ENCODE measurements at regions not wholly inside any gene's neighbourhood (a gene's known extent, or its start where the extent isn't known, plus 50 kb on each side); places are given as distances from the start of the nearest gene placed in this dataset.
"Not testable (repeated sequence)": the region's sequence is repeated elsewhere in the genome, so short reads cannot be mapped to it uniquely, and the experiment has no call there.

DNA sequence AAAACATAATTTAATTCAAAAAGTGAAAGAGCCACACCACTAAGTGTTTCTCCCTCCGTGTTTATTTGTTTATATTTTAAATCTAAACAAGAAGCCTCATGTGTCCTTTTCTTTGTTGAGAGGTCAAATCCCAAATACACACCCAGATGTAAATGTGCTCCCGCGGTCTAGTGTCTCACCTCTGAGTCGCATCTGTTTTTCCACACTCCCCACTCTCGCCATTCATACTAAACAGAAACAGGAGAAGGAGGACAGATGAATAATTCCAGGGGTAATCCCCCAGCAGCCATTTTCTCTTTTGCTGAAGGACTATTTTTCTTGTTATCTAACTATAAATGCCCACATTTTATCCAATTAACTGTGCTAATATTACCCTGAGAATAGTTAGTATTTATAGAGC, 361.6 kb upstream of the RIOK2 start:
- DNase-seq (ENCODE audit: low read depth) = no peak

DNA sequence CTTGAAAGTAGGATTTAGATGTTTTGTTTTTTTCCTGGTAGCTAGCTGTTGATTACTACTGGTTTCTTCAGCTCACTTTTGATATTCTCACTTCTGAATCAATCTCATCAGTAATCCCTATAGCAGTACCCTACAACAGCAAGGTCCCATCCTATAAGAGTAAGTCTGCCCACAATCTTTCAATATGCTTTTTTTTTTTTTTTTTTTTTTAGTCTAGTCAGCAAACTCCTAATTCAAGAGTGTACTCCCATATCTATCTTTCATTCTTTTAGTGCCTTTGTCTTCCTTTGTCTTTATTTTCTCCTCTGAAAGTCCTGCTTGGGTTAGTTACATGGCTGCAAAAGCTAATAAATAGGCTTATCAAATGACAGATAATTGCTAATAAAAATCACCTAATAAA, 362.4 kb upstream of the RIOK2 start:
- no peak for DNase-seq (ENCODE audit: low read depth)

DNA sequence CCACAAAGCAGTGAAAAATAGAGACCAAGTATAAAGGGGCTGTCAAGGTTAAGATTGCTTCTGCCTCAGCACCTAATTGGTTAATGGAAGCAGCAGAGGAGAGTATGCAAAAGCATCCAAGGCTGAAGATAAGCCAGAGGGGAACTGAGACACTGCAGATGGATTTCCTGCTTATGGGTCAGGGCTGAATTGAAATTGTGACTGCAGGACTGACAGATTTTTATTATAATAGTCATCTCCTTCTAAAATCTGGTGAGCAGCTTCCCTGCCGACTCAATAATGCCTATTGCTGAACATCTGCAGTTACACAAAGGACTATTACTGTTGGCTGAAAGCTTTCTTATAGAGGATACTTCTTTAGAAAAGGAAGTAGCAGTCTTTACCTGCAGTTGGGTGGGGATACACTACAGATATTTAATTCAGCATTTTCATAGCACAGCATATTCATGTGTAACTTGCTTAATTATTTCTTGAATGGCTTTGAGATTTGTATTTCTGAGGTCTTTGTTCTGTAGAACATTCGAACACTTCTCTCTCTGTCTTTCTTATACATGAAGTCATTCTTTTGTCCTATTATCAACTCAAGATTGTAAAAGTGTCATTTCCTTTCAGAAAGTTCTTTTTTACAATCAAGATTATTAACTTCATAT, 363.0 kb upstream of the RIOK2 start:
- no peak for DNase-seq (ENCODE audit: low read depth)

DNA sequence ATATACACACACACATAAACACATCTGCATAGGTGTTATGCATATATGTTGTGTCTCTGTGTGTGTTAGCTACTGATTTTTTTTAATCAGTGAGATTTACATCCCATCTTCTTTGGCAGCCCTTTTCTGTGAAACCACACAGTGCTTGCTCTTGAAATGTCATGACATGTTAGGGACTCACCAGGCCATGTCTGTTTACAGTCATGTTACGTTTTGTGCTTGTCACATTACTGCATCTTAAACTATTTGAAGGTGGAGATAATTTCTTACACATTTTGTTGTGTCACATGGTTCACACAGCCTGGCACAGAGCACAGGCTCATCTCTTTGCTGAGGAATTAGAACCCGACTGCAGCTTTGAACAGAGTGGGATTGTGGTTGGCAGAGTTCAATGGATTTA, 364.4 kb upstream of the RIOK2 start:
- DNase-seq (ENCODE audit: low read depth) = no peak

- no peak for DNase-seq (ENCODE audit: low read depth)
Measured at GRCh38 chr5:97547999-97548738, 365.1 kb upstream of the RIOK2 start.

DNA sequence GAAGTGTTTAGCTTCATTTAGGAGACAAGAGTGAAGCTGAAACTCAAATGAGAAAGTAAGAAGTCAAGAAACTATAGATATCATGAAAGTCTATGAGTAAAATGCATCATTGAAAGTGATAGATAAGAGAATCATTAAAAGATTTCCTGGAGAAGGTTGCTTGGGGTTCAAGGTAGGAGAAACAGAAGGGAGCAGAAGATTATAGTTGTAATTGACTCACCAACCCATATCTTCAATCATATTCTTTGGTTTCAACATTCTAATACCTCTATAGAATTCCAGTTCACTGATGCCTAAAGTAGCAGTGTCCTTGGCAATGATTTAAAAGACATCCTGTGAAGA, 365.7 kb upstream of the RIOK2 start:
- DNase-seq (ENCODE audit: low read depth) = no peak

DNA sequence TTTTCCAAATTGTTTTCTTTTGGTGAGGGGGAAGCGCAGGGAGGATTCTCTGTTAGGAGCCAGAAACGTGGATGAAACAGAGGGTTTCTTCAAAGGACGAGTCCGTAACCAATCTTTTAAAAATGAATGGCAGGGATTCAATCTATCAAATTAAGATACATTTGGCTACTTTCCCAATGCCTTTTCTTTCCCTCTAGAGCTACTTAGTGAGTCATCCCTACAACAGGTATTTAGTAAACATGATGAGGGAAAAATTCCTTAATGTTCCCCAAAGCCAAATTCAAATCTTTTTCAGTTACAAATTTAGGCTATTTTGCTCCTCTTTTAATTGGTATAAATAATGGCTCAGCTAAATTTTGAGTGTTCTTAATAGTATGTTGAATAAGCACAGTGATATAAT, 366.4 kb upstream of the RIOK2 start:
- no peak for DNase-seq (ENCODE audit: low read depth)

- DNase-seq (ENCODE audit: low read depth) = no peak
Measured at GRCh38 chr5:97550164-97550563, 367.1 kb upstream of the RIOK2 start.

GRCh38 chr5:97550818-97551217, 367.8 kb upstream of the RIOK2 start:
- DNase-seq (ENCODE audit: low read depth) = no peak

DNA sequence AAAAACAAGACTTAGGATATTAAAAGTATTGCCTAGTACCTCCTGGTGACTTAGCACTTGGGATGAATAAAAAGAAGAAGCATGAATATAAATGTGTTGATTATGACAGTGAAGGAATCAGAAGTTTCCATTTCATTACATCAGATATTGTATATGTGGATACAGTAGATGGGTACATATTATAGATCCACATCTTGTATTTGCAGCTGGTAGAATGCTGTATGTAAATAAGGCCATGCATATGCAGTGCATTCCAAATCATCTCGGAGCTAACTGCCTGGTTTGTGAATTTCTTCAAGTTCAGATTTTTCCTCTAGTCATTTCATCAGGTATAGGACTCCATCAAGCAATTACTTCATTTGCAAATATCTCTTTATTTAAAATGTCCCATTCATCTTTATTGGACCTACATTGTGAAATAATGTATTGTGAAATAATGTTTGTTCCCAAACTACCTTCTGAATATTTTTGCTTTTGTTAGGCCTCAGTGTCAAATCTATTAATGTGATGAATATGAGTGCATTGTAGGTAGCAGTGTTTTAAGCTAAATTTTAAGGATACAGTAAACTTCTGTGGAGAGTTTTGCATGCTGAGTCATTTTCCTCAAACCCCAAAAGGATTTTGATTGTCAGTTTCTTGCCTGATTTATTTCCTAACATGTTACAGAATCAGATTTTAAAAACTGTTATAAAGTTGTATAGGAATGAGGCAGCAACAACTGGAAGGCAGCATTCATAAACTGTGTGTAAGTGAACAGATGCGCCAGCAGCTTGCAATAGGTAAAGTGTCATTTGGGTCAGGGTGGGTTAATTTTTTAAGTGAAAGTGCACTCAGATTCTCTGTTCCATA, 370.8 kb upstream of the RIOK2 start:
- DNase-seq (ENCODE audit: low read depth) = no peak

DNA sequence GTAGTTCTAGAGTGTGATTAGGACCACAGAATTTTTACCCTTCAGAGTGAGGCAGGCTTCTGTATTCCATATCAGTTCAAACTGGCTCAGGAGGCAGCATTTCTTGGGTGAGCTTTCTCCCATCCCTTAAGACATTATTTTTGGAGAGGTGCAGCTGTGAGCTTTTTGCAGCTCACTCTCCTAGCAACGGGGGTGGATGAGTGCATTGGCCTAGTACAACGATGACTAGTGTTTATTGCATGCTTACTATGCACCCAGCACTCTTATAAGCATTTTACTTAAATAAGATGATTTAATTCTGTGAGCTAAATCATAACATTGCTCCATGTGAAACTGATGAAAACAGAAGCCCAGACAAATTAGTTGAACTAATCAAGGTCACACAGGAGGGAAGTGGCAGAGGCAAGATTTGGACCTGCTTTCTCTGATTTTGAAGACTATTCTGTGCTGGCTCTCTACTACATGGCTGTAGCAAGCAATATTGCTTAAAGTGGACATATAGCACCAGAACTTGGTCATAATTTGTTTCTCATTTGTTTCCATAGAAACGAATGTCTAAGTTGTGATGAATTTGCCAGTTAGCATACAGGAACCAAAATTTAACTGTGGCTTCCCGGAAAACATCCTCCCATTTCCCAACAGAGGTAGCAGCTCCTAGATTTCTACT, 372.1 kb upstream of the RIOK2 start:
- DNase-seq (ENCODE audit: low read depth) = peak; percentile 59

- DNase-seq (ENCODE audit: low read depth) = no peak
Measured at GRCh38 chr5:97555644-97555981, 372.6 kb upstream of the RIOK2 start.

GRCh38 chr5:97559827-97560598, 377.0 kb upstream of the RIOK2 start:
- no peak for DNase-seq (ENCODE audit: low read depth)

- no peak for DNase-seq (ENCODE audit: low read depth)
Measured at GRCh38 chr5:97560599-97560993, 377.5 kb upstream of the RIOK2 start.

DNA sequence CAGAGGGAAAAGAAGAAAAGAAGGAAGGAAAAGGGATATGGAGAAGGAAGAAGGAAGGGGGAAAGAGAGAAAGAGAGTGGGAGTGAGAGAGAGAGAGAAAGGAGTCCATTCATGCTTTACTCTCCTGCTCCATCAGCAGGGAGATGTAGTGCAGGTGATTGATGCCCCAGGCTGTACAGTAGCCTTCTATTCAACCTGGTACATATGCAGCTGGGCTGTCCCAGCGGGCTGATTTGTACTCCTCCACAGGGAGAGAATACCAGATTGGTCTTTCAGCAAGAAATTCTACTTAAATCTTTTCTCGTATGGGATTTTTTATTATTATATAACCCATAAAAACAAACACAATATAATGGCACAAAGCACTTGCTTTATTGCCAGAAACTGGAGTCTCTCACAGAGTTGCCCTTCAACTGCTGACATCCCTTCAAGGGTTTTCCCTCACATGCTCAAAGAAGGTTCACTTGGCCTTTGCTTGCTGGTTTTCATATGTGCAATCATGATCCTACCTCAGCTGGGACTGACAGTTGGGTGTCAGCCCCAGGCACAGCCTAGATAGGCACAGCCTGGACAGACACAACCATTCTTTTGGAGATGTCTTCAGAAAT, 380.1 kb upstream of the RIOK2 start:
- DNase-seq (ENCODE audit: low read depth) = no peak

DNA sequence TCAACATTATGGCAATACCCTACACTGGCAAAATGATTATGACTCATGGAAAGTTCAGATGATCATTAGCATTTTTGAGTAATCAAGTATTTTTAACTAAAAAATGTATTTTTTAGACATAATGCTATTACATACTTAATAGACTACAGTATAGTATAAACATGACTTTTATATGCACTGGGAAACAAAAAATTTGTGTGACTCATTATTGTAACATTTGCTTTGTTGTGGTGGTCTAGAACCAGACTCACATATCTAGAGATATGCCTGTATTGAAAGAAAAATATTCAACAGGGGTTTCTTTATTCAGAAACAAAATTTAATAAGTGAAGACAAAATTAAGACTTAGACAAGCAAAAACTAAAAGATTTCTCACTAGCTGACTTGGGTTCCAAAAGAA, 385.3 kb upstream of the RIOK2 start:
- DNase-seq (ENCODE audit: low read depth) = no peak

DNA sequence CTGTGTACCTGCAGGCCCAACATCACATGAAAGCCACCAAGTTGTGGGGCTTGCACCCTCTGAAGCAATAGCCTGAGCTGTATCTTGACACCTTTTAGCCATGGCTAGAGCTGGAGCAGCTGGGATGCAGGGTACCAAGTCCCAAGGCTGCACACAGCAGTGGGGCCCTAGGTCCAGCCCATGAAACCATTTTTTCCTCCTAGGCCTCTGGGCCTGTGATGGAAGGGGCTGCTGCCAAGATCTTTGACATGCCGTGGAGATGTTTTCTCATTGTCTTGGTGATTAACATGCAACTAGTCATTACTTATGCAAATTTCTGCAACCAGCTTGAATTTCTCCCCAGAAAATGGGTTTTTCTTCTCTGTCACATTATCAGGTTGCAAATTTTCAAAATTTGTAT, 387.2 kb upstream of the RIOK2 start:
- no peak for DNase-seq (ENCODE audit: low read depth)

DNA sequence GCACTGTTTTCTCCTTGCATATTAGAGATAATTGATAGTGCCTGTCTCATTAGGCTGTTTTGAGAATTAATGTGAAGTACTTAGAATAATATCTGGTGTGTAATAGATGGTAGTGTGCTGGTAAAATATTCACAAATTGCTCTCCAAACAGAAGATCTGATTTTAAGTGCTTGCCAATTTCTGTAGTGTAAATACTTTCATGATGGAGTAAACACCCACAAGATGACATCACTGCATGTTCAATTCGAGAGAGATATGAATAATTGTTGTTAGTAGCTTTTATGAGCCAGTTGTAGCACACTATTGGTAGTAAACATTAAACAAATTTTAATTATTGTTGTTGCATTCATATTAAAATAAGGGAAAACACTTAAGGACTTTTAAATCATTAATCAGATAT, 392.3 kb upstream of the RIOK2 start:
- DNase-seq (ENCODE audit: low read depth) = no peak

DNA sequence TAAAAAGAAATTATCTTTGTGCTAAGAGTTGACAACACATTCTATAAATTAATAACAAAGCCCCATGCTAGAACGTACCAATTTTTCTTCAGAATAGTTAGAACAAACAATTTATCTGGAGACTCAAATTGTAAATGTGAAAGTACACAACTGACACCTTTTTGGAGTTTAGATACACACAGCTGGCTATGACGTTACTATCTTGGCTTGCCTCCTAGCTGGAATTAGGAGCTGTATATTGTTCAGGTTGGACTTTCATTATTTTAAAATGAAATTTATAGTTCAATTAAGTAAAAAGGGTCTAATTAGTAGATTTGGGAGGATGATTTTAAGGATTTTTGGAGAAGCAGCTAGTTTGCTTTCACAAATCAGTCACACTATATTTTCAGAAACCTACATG, 393.9 kb upstream of the RIOK2 start:
- DNase-seq (ENCODE audit: low read depth) = no peak

DNA sequence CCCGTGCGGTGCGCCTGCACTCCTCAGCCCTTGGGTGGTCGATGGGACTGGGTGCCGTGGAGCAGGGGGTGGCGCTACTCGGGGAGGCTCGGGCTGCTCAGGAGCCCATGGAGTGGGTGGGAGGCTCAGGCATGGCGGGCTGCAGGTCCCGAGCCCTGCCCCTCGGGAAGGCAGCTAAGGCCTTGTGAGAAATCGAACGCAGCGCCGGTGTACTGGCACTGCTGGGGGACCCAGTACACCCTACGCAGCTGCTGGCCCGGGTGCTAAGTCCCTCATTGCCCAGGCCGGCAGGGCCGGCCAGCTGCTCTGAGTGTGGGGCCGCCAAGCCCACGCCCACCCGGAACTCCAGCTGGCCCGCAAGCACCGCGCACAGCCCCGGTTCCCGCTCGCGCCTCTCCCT, 396.9 kb upstream of the RIOK2 start:
- DNase-seq (ENCODE audit: low read depth) = not testable (repeated sequence)

DNA sequence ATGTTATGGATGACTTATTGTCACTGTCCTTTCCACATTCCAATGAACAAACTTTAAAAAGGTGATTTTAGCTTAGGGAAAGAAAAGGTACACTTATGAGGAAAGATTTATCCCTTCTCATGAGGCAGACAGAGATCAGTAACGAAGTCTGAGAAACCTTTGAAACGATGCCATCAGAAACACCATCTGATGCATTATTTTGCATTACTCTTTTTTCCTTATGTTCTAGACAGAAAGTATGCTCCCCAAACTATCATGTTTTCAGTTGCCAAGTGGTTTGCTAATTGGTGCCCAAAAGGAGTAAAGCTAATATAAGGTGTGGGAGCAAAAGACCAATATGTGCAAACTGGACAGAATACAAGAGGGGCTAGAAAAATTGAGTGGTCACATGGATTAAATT, 397.7 kb upstream of the RIOK2 start:
- no peak for DNase-seq (ENCODE audit: low read depth)

- no peak for DNase-seq (ENCODE audit: low read depth)
Measured at GRCh38 chr5:97591781-97592180, 408.7 kb upstream of the RIOK2 start.
